ENCODE measurements at regions not wholly inside any gene's neighbourhood (a gene's known extent, or its start where the extent isn't known, plus 50 kb on each side); places are given as distances from the start of the nearest gene placed in this dataset.

DNA sequence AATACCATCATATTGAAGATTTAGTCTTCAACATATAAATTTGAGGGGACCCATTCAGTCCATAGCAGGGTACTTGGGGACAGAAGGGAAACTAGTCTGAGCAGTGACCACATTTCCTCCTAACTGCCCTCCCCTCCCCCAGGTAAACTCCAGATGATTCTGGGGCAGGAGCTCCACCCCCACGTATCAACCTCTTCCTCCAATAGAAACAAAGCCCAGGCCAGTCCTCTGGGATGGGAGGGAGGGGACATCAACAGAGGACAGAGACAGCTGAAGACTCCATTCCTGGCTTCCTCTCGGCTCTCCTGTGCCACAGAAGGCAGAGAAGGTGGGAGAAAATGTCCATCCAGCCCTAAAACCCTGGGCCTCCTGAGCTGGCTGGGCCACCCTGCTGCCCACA, 85.0 kb upstream of the TOP1 start:
- CTCF ChIA-PET, result no interaction called here
- H3K36me3 ChIP-seq (replicated peaks in 1 of 2; ENCODE audit: control extremely low read depth in 1 of 2, control insufficient read depth in 1 of 2, extremely low read depth in 1 of 2, insufficient read depth in 2 of 2, low read length in 1 of 2), result no peaks in the 10 kb centered on the region
- no peak overlapping the region for H3K27ac ChIP-seq (ENCODE audit: low read length in 2 of 2)
- Mint-ChIP-seq H3K27ac (no peak overlapping the region), H3K27me3 (peaks cover 4% of the 10 kb centered on the region), H3K4me3 (no peak overlapping the region), H3K9me3 (ENCODE audit: insufficient read depth) (no peaks in the 10 kb centered on the region), H3K4me1 (peaks cover 20% of the 10 kb centered on the region)
- no peaks in the 10 kb centered on the region for H3K27me3 ChIP-seq (replicated peaks in 1 of 4; ENCODE audit: control extremely low read depth in 1 of 4, control insufficient read depth in 3 of 4, insufficient read depth in 4 of 4, low read length in 3 of 4)
- DNase-seq, result no peak
- TF ChIP-seq, protein P1, sequence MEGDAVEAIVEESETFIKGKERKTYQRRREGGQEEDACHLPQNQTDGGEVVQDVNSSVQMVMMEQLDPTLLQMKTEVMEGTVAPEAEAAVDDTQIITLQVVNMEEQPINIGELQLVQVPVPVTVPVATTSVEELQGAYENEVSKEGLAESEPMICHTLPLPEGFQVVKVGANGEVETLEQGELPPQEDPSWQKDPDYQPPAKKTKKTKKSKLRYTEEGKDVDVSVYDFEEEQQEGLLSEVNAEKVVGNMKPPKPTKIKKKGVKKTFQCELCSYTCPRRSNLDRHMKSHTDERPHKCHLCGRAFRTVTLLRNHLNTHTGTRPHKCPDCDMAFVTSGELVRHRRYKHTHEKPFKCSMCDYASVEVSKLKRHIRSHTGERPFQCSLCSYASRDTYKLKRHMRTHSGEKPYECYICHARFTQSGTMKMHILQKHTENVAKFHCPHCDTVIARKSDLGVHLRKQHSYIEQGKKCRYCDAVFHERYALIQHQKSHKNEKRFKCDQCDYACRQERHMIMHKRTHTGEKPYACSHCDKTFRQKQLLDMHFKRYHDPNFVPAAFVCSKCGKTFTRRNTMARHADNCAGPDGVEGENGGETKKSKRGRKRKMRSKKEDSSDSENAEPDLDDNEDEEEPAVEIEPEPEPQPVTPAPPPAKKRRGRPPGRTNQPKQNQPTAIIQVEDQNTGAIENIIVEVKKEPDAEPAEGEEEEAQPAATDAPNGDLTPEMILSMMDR (IDR thresholded peaks at IDR 0.05), result no peak
- TF ChIP-seq EZH2 (IDR thresholded peaks at IDR 0.05; ENCODE audit: borderline replicate concordance, insufficient read depth, low read depth, low read length, poor library complexity, severe bottlenecking), result no peak
- H3K4me2 ChIP-seq (replicated peaks; ENCODE audit: low read depth, low read length, poor library complexity, severe bottlenecking), result no peak overlapping the region
- intact Hi-C loops (cut with micrococcal nuclease), result no loop called here
- H3K79me2 ChIP-seq (ENCODE audit: control insufficient read depth, insufficient read depth, low read length), result no peaks in the 10 kb centered on the region
- H3K4me1 ChIP-seq (ENCODE audit: control insufficient read depth in 2 of 2, insufficient read depth in 2 of 2, low read length in 2 of 2), result peaks cover 23 to 29% of the 10 kb centered on the region in 2 donors
- POLR2A ChIA-PET, result no interaction called here
- no peak overlapping the region for H3K9ac ChIP-seq (ENCODE audit: low read length)
- ATAC-seq (ENCODE audit: low read depth), result no peak
- H4K20me1 ChIP-seq (ENCODE audit: control insufficient read depth, insufficient read depth, low read length, poor library complexity, severe bottlenecking), result no peaks in the 10 kb centered on the region
- H2AFZ ChIP-seq (ENCODE audit: insufficient read depth, low read depth, low read length, poor library complexity, severe bottlenecking), result no peak overlapping the region
- WGBS (ENCODE audit: insufficient coverage), result 88% methylated on average over 1 of the region's 2 CpGs
- no peak overlapping the region for H3K4me3 ChIP-seq (ENCODE audit: control extremely low read depth in 1 of 5, extremely low read depth in 1 of 5, insufficient read depth in 1 of 5, low read depth in 2 of 5, low read length in 4 of 5)
- no peaks in the 10 kb centered on the region for H3K9me3 ChIP-seq (ENCODE audit: control extremely low read depth in 1 of 3, control insufficient read depth in 2 of 3, insufficient read depth in 1 of 3, low read length in 2 of 3)

DNA sequence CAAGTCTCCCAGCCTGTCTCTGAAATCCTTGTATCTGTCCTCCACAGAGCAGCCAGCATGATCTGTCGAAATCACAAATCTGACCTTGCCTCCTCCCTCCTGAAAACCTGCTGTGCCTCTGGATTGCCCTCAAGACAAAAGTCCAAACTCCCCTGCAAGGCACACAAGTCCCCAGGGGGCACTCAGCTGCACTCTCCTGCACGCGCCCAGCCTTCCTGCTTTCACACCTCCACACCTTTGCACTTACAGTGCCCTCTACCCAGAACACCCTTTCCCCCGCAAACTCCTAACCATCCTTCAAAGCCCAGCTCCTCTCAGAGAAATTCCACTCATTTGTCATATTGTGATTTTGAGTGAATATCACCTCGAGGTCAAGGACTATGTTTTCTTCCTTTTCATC, 83.4 kb upstream of the TOP1 start:
- TF ChIP-seq, protein P1 (IDR thresholded peaks at IDR 0.05), result no peak
- no peak for TF ChIP-seq EZH2 (IDR thresholded peaks at IDR 0.05; ENCODE audit: borderline replicate concordance, insufficient read depth, low read depth, low read length, poor library complexity, severe bottlenecking)
- Mint-ChIP-seq H3K27ac (no peak overlapping the region), H3K4me3 (no peak overlapping the region), H3K27me3 (peaks cover 4% of the 10 kb centered on the region), H3K9me3 (ENCODE audit: insufficient read depth) (no peaks in the 10 kb centered on the region), H3K4me1 (peaks cover 19% of the 10 kb centered on the region)
- no peaks in the 10 kb centered on the region for H3K9me3 ChIP-seq (ENCODE audit: control extremely low read depth in 1 of 3, control insufficient read depth in 2 of 3, insufficient read depth in 1 of 3, low read length in 2 of 3)
- no peak overlapping the region for H3K4me2 ChIP-seq (replicated peaks; ENCODE audit: low read depth, low read length, poor library complexity, severe bottlenecking)
- peaks cover 23 to 28% of the 10 kb centered on the region in 2 donors for H3K4me1 ChIP-seq (ENCODE audit: control insufficient read depth in 2 of 2, insufficient read depth in 2 of 2, low read length in 2 of 2)
- H3K27ac ChIP-seq (ENCODE audit: low read length in 2 of 2), result no peak overlapping the region
- ATAC-seq (ENCODE audit: low read depth) (no peak), DNase-seq (no peak)
- no peak overlapping the region for H3K4me3 ChIP-seq (ENCODE audit: control extremely low read depth in 1 of 5, extremely low read depth in 1 of 5, insufficient read depth in 1 of 5, low read depth in 2 of 5, low read length in 4 of 5)
- ChIA-PET CTCF (interaction anchor here (1.1 kb wide), 1 partner anchor 1681 kb away, joined by 3 read pairs; no protein-coding TSS in a partner anchor), POLR2A (no interaction called here)
- no peaks in the 10 kb centered on the region for H3K79me2 ChIP-seq (ENCODE audit: control insufficient read depth, insufficient read depth, low read length)
- no peak overlapping the region for H3K9ac ChIP-seq (ENCODE audit: low read length)
- H2AFZ ChIP-seq (ENCODE audit: insufficient read depth, low read depth, low read length, poor library complexity, severe bottlenecking), result no peak overlapping the region
- no peaks in the 10 kb centered on the region for H3K27me3 ChIP-seq (replicated peaks in 1 of 4; ENCODE audit: control extremely low read depth in 1 of 4, control insufficient read depth in 3 of 4, insufficient read depth in 4 of 4, low read length in 3 of 4)
- intact Hi-C loops (cut with micrococcal nuclease), result no loop called here
- H3K36me3 ChIP-seq (replicated peaks in 1 of 2; ENCODE audit: control extremely low read depth in 1 of 2, control insufficient read depth in 1 of 2, extremely low read depth in 1 of 2, insufficient read depth in 2 of 2, low read length in 1 of 2), result no peaks in the 10 kb centered on the region
- no peaks in the 10 kb centered on the region for H4K20me1 ChIP-seq (ENCODE audit: control insufficient read depth, insufficient read depth, low read length, poor library complexity, severe bottlenecking)
- WGBS (ENCODE audit: insufficient coverage), result 75% methylated on average over 4 of the region's 5 CpGs

Data from B cell (primary cell).